ENCODE measurements at regions not wholly inside any gene's neighbourhood (a gene's known extent, or its start where the extent isn't known, plus 50 kb on each side); places are given as distances from the start of the nearest gene placed in this dataset.

- Histone ChIP-seq H3K27me3 (no peaks in the 10 kb centered on the region), H3K4me3 (no peak overlapping the region), H3K9me3 (no peaks in the 10 kb centered on the region), H3K4me1 (no peaks in the 10 kb centered on the region), H3K27ac (no peak overlapping the region), H3K36me3 (ENCODE audit: low read depth, missing control alignments) (no peaks in the 10 kb centered on the region)
- WGBS, 2 donors, result 88 to 89% methylated on average over 8 of the region's 8 CpGs
- intact Hi-C loops (cut with DNase I; ENCODE audit: low total_unique reads), result no loop called here
- TF ChIP-seq CTCF (IDR thresholded peaks at IDR 0.05), result no peak
- no peak for DNase-seq
These were observed 173.0 kb upstream of the GOT2 start for GRCh38 chr16:58906981-58907715.

- H3K9me3 ChIP-seq, result no peaks in the 10 kb centered on the region
- intact Hi-C loops (cut with DNase I; ENCODE audit: low total_unique reads), result no loop called here
- DNase-seq, result no peak
- WGBS, 2 donors, result 59 to 72% methylated on average over 4 of the region's 4 CpGs
- no peak overlapping the region for H3K27ac ChIP-seq
- no peaks in the 10 kb centered on the region for H3K36me3 ChIP-seq (ENCODE audit: low read depth, missing control alignments)
- H3K4me3 ChIP-seq, result no peak overlapping the region
- H3K27me3 ChIP-seq, result no peaks in the 10 kb centered on the region
- no peaks in the 10 kb centered on the region for H3K4me1 ChIP-seq
- TF ChIP-seq POLR2A (IDR thresholded peaks at IDR 0.05) (no peak), CTCF (IDR thresholded peaks at IDR 0.05) (no peak)
These were observed 170.2 kb upstream of the GOT2 start for GRCh38 chr16:58904291-58904690.

DNA sequence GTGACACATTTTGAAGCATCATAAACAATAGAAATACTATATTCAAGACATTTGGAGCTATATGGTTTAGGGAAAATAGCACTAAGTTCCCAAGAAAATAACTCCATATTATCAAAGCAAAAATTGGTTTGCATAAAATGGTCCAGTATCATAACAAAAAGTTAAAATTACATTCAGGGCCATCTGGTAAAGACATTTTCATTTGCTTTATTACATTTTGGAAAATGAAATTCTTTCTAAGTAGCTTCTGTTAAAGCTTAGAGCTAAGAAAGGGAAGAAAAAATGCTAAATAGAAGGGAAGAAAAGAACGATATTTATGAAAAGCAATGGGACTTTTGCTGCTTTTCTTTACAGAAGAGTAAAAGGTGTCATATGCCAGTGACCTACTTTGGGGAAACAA lies 155.4 kb upstream of the GOT2 start:
- WGBS, 2 donors, result 61 to 76% methylated on average over 1 of the region's 1 CpG
- intact Hi-C loops (cut with DNase I; ENCODE audit: low total_unique reads), result no loop called here
- Histone ChIP-seq H3K9me3 (no peaks in the 10 kb centered on the region), H3K4me3 (no peak overlapping the region), H3K36me3 (ENCODE audit: low read depth, missing control alignments) (no peaks in the 10 kb centered on the region), H3K27me3 (no peaks in the 10 kb centered on the region), H3K4me1 (no peaks in the 10 kb centered on the region), H3K27ac (no peak overlapping the region)
- TF ChIP-seq CTCF (IDR thresholded peaks at IDR 0.05), result no peak
- TF ChIP-seq POLR2A (IDR thresholded peaks at IDR 0.05), result no peak
- DNase-seq, result no peak

DNA sequence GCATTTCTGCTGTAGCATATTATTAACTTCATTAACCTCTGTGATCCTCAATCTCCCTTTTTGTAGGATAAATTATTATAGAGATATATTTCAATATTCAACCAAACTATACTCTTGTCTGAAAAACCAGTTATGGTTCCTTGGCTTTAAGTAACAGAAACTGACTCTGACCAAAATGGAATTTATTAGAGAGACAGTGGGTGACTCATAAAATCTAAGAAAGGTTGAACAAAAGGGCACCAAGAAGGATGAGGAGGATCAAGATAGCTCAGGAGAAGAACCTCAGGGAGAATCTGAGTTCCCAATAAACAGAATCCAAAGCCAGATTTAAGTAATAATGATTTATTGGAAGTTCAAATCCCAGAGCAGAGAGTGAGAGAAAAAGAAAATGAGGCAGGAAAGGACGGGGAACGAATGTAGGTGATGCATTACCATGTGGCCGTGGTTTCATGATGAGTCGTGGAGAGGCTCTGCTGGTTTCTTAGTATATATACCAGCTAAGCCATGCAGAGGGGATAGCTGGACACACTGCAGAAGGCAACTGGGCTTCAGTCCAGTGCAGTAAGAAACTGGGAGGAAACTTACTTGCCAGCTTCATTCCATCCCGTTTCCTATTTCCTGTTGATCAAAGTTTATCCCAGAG lies 151.5 kb upstream of the GOT2 start:
- DNase-seq, result no peak
- 80 to 90% methylated on average over 5 of the region's 5 CpGs for WGBS, 2 donors
- H3K27ac ChIP-seq, result no peak overlapping the region
- no peaks in the 10 kb centered on the region for H3K27me3 ChIP-seq
- intact Hi-C loops (cut with DNase I; ENCODE audit: low total_unique reads), result no loop called here
- H3K4me3 ChIP-seq, result no peak overlapping the region
- H3K36me3 ChIP-seq (ENCODE audit: low read depth, missing control alignments), result no peaks in the 10 kb centered on the region
- no peak for TF ChIP-seq POLR2A (IDR thresholded peaks at IDR 0.05)
- TF ChIP-seq CTCF (IDR thresholded peaks at IDR 0.05), result no peak
- H3K9me3 ChIP-seq, result no peaks in the 10 kb centered on the region
- no peaks in the 10 kb centered on the region for H3K4me1 ChIP-seq

- no peak for TF ChIP-seq CTCF (IDR thresholded peaks at IDR 0.05)
- TF ChIP-seq POLR2A (IDR thresholded peaks at IDR 0.05), result no peak
- no peak overlapping the region for H3K27ac ChIP-seq
- H3K4me1 ChIP-seq, result no peaks in the 10 kb centered on the region
- no peaks in the 10 kb centered on the region for H3K36me3 ChIP-seq (ENCODE audit: low read depth, missing control alignments)
- no peak for DNase-seq
- no peak overlapping the region for H3K4me3 ChIP-seq
- H3K27me3 ChIP-seq, result no peaks in the 10 kb centered on the region
- no peaks in the 10 kb centered on the region for H3K9me3 ChIP-seq
- intact Hi-C loops (cut with DNase I; ENCODE audit: low total_unique reads), result no loop called here
These were observed 150.0 kb upstream of the GOT2 start for GRCh38 chr16:58884141-58884540.

All from testis (tissue), 2 donors.